SK-N-SH treated with all-trans-retinoic acid at 6 μM for 48 hours (cell line): ENCODE measurements at regions not wholly inside any gene's neighbourhood (a gene's known extent, or its start where the extent isn't known, plus 50 kb on each side); places are given as distances from the start of the nearest gene placed in this dataset.

Experiments
- ATAC-seq: fragments of 200-7000 bp; cut with Tn5 transposase; 3 replicates; pipeline ENCODE4 v1.9.1; 2020; ENCODE audit warnings: mild to moderate bottlenecking, moderate library complexity
- BACH2 ChIP-seq: fragments of 250-450 bp; sonication (Bioruptor Pico); IDR thresholded peaks from 2 replicates; pipeline ENCODE4 v1.9.0; 2021; ENCODE audit warnings: mild to moderate bottlenecking, borderline replicate concordance
- CSDC2 ChIP-seq: fragments of 250-450 bp; sonication (Bioruptor Pico); IDR thresholded peaks from 2 replicates; pipeline ENCODE4 v1.5.0; 2020; ENCODE audit warnings: mild to moderate bottlenecking, moderate library complexity
- CSRNP3 ChIP-seq: fragments of 250-450 bp; sonication (Bioruptor Pico); IDR thresholded peaks from 2 replicates; pipeline ENCODE4 v1.5.1; 2021; ENCODE audit warnings: mild to moderate bottlenecking, moderate library complexity
- ESRRG ChIP-seq: fragments of 250-450 bp; sonication (Bioruptor Pico); IDR thresholded peaks from 2 replicates; pipeline ENCODE4 v1.6.1; 2021; ENCODE audit warnings: mild to moderate bottlenecking
- GLIS3 ChIP-seq: fragments of 250-450 bp; sonication (Bioruptor Pico); IDR thresholded peaks from 2 replicates; pipeline ENCODE4 v1.5.0; 2020; ENCODE audit warnings: mild to moderate bottlenecking, moderate library complexity
- ISL1 ChIP-seq: fragments of 250-450 bp; sonication (Bioruptor Pico); IDR thresholded peaks from 2 replicates; pipeline ENCODE4 v2.1.2; 2022; ENCODE audit warnings: mild to moderate bottlenecking, moderate library complexity
- POU6F1 ChIP-seq: fragments of 250-450 bp; sonication (Bioruptor Pico); IDR thresholded peaks from 2 replicates; pipeline ENCODE4 v1.8.0; 2021; ENCODE audit warnings: low read depth, mild to moderate bottlenecking, moderate library complexity, borderline replicate concordance
- PPARA ChIP-seq: fragments of 250-450 bp; sonication (Bioruptor Pico); IDR thresholded peaks from 2 replicates; pipeline ENCODE4 v1.5.0; 2020; ENCODE audit warnings: mild to moderate bottlenecking, borderline replicate concordance
- RARB ChIP-seq: fragments of 250-450 bp; sonication (Bioruptor Pico); IDR thresholded peaks from 2 replicates; pipeline ENCODE4 v1.8.0; 2021; ENCODE audit warnings: mild to moderate bottlenecking, moderate library complexity
- SNAI2 ChIP-seq: fragments of 250-450 bp; sonication (Bioruptor Pico); IDR thresholded peaks from 2 replicates; pipeline ENCODE4 v1.5.0; 2020; ENCODE audit warnings: mild to moderate bottlenecking, moderate library complexity
- TCF4 ChIP-seq: fragments of 250-450 bp; sonication (Bioruptor Pico); IDR thresholded peaks from 2 replicates; pipeline ENCODE4 v1.8.0; 2021; ENCODE audit warnings: mild to moderate bottlenecking, moderate library complexity, borderline replicate concordance
- TOX ChIP-seq: fragments of 250-450 bp; sonication (Bioruptor Pico); IDR thresholded peaks from 2 replicates; pipeline ENCODE4 v1.8.0; 2021; ENCODE audit warnings: mild to moderate bottlenecking, moderate library complexity, borderline replicate concordance
- TSHZ2 ChIP-seq: fragments of 250-450 bp; sonication (Bioruptor Pico); IDR thresholded peaks from 2 replicates; pipeline ENCODE4 v1.5.0; 2020; ENCODE audit warnings: mild to moderate bottlenecking, moderate library complexity
- ZC3H10 ChIP-seq: fragments of 250-450 bp; sonication (Bioruptor Pico); IDR thresholded peaks from 2 replicates; pipeline ENCODE4 v1.5.1; 2021; ENCODE audit warnings: mild to moderate bottlenecking, moderate library complexity
- ZFP30 ChIP-seq: fragments of 450-650 bp; formaldehyde crosslinking; IDR thresholded peaks from 2 replicates; pipeline ENCODE4 v1.5.0; 2022; ENCODE audit warnings: mild to moderate bottlenecking, moderate library complexity
- ZNF565 ChIP-seq: fragments of 450-650 bp; formaldehyde crosslinking; conservative IDR thresholded peaks from 2 replicates; pipeline ENCODE4 v1.5.0; 2020; ENCODE audit warnings: low read depth, mild to moderate bottlenecking, moderate library complexity
- ZNF70 ChIP-seq: fragments of 450-650 bp; formaldehyde crosslinking; IDR thresholded peaks from 2 replicates; pipeline ENCODE4 v1.5.0; 2020; ENCODE audit warnings: mild to moderate bottlenecking, moderate library complexity
- ZNF8 ChIP-seq: fragments of 450-650 bp; formaldehyde crosslinking; IDR thresholded peaks from 2 replicates; pipeline ENCODE4 v1.5.0; 2020; ENCODE audit warnings: mild to moderate bottlenecking, moderate library complexity
- TF ChIP-seq, protein P1 (sequence below): fragments of 250-450 bp; sonication (Bioruptor Pico); IDR thresholded peaks from 2 replicates; pipeline ENCODE4 v1.8.0; 2020; ENCODE audit warnings: mild to moderate bottlenecking, moderate library complexity, borderline replicate concordance
- TF ChIP-seq, protein P2 (sequence below): fragments of 250-450 bp; sonication (Bioruptor Pico); IDR thresholded peaks from 2 replicates; pipeline ENCODE4 v1.5.1; 2020; ENCODE audit warnings: low read depth, mild to moderate bottlenecking, moderate library complexity

- TF ChIP-seq TSHZ2 (CRISPR knock-in tag) (no peak), ZC3H10 (CRISPR knock-in tag) (no peak), ZFP30 (CRISPR knock-in tag) (no peak)
Observed at GRCh38 chr5:138641547-138642298, 66.5 kb upstream of the HSPA9 start (continued).

DNA sequence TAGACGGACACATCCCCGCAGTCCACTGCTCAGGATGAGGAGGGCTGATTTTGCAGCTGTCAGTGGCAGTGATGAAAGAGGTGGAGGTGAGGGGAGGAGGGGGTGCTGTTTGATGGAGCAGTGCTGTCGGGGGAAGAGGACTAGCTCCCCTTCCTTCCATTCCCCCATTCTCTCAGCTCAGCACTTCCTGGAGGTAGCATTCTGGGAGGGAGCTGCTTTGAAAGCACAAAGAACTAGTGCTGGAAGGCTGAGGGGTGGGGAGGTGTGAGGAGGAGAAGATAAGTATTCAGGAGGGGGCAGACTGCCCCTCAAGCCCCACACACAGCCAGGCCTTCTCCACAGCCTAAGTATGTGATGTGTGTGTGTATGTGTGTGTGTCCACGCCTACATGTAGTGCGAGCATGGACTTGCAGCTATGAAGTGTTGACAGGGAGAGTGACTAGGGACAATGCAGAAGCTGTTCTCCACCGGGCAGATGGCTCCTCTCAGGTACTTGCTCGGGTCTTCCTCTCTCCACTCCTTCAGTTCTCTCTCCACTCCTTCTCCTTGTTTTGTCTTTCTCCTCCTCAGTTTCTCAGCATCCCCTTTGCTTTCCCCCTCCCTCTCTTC is 65.5 kb upstream of the HSPA9 start:
- no peak for ATAC-seq
- TF ChIP-seq ZFP30 (CRISPR knock-in tag), result no peak
- TF ChIP-seq POU6F1, result no peak
- no peak for TF ChIP-seq ESRRG (CRISPR knock-in tag)
- no peak for TF ChIP-seq TCF4 (CRISPR knock-in tag)
- TF ChIP-seq GLIS3, result no peak
- TF ChIP-seq PPARA (CRISPR knock-in tag), result no peak
- no peak for TF ChIP-seq TOX
- TF ChIP-seq ZNF565 (CRISPR knock-in tag), result no peak
- TF ChIP-seq TSHZ2 (CRISPR knock-in tag), result no peak
- no peak for TF ChIP-seq ISL1 (CRISPR knock-in tag)
- TF ChIP-seq, protein P1, sequence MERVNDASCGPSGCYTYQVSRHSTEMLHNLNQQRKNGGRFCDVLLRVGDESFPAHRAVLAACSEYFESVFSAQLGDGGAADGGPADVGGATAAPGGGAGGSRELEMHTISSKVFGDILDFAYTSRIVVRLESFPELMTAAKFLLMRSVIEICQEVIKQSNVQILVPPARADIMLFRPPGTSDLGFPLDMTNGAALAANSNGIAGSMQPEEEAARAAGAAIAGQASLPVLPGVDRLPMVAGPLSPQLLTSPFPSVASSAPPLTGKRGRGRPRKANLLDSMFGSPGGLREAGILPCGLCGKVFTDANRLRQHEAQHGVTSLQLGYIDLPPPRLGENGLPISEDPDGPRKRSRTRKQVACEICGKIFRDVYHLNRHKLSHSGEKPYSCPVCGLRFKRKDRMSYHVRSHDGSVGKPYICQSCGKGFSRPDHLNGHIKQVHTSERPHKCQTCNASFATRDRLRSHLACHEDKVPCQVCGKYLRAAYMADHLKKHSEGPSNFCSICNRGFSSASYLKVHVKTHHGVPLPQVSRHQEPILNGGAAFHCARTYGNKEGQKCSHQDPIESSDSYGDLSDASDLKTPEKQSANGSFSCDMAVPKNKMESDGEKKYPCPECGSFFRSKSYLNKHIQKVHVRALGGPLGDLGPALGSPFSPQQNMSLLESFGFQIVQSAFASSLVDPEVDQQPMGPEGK (CRISPR knock-in tag), result no peak
- TF ChIP-seq SNAI2 (CRISPR knock-in tag), result no peak
- TF ChIP-seq ZNF70 (CRISPR knock-in tag), result no peak
- TF ChIP-seq ZNF8 (CRISPR knock-in tag), result no peak
- TF ChIP-seq ZC3H10 (CRISPR knock-in tag), result no peak
- no peak for TF ChIP-seq BACH2

DNA sequence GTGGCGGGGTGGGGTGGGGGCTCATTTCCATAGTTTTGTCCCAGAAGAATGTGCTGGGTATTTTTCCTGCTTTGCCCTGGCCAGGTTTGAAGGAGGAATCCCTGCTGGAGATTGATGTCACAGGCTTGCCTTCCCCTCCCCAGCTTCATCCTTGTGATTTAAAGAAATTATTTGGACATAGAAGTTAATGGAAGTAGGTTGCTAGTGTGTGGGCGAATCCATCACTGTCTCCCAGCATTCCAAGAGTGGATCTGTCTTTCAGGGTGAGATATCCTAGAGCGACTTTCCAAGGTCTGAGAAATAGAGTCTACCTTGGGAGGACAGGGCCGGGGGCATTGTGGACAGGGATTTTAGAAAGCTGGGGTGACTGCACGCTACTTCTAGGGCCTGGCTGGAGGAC is 64.9 kb upstream of the HSPA9 start:
- no peak for ATAC-seq
- TF ChIP-seq ISL1 (CRISPR knock-in tag), result no peak
- TF ChIP-seq CSDC2 (CRISPR knock-in tag), result no peak
- no peak for TF ChIP-seq RARB

- ATAC-seq, result no peak
- no peak for TF ChIP-seq TSHZ2 (CRISPR knock-in tag)
- no peak for TF ChIP-seq ZC3H10 (CRISPR knock-in tag)
- TF ChIP-seq ZFP30 (CRISPR knock-in tag), result no peak
- no peak for TF ChIP-seq ZNF565 (CRISPR knock-in tag)
- no peak for TF ChIP-seq BACH2
- no peak for TF ChIP-seq PPARA (CRISPR knock-in tag)
- no peak for TF ChIP-seq CSRNP3 (CRISPR knock-in tag)
- TF ChIP-seq ISL1 (CRISPR knock-in tag), result no peak
- TF ChIP-seq, protein P2, sequence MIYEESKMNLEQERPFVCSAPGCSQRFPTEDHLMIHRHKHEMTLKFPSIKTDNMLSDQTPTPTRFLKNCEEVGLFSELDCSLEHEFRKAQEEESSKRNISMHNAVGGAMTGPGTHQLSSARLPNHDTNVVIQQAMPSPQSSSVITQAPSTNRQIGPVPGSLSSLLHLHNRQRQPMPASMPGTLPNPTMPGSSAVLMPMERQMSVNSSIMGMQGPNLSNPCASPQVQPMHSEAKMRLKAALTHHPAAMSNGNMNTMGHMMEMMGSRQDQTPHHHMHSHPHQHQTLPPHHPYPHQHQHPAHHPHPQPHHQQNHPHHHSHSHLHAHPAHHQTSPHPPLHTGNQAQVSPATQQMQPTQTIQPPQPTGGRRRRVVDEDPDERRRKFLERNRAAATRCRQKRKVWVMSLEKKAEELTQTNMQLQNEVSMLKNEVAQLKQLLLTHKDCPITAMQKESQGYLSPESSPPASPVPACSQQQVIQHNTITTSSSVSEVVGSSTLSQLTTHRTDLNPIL (CRISPR knock-in tag), result no peak
- no peak for TF ChIP-seq TOX
Observed at GRCh38 chr5:138639326-138639725, 64.1 kb upstream of the HSPA9 start.
